ENCODE measurements at regions not wholly inside any gene's neighbourhood (a gene's known extent, or its start where the extent isn't known, plus 50 kb on each side); places are given as distances from the start of the nearest gene placed in this dataset.

GRCh38 chr3:72295276-72295961 lies 510.5 kb upstream of the PROK2 start:
- no peaks in the 10 kb centered on the region for H3K9me3 ChIP-seq (replicated peaks)
- TF ChIP-seq, protein P1, sequence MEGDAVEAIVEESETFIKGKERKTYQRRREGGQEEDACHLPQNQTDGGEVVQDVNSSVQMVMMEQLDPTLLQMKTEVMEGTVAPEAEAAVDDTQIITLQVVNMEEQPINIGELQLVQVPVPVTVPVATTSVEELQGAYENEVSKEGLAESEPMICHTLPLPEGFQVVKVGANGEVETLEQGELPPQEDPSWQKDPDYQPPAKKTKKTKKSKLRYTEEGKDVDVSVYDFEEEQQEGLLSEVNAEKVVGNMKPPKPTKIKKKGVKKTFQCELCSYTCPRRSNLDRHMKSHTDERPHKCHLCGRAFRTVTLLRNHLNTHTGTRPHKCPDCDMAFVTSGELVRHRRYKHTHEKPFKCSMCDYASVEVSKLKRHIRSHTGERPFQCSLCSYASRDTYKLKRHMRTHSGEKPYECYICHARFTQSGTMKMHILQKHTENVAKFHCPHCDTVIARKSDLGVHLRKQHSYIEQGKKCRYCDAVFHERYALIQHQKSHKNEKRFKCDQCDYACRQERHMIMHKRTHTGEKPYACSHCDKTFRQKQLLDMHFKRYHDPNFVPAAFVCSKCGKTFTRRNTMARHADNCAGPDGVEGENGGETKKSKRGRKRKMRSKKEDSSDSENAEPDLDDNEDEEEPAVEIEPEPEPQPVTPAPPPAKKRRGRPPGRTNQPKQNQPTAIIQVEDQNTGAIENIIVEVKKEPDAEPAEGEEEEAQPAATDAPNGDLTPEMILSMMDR (IDR thresholded peaks at IDR 0.05; ENCODE audit: borderline replicate concordance), result no peak
- peaks cover 20% of the 10 kb centered on the region for H3K4me1 ChIP-seq
- DNase-seq, result no peak
- H3K27me3 ChIP-seq (ENCODE audit: low read depth), result peaks cover 11% of the 10 kb centered on the region
- no peak overlapping the region for H3K4me3 ChIP-seq
- H3K36me3 ChIP-seq, result no peaks in the 10 kb centered on the region
- H3K27ac ChIP-seq (replicated peaks), result no peak overlapping the region
- intact Hi-C loops (cut with micrococcal nuclease), result no loop called here

- no peak for DNase-seq
- no peak overlapping the region for H3K4me3 ChIP-seq
- peaks cover 16% of the 10 kb centered on the region for H3K27me3 ChIP-seq (ENCODE audit: low read depth)
- TF ChIP-seq, protein P1 (IDR thresholded peaks at IDR 0.05; ENCODE audit: borderline replicate concordance), result no peak
- no peak overlapping the region for H3K27ac ChIP-seq (replicated peaks)
- H3K4me1 ChIP-seq, result peaks cover 15% of the 10 kb centered on the region
- H3K9me3 ChIP-seq (replicated peaks), result no peaks in the 10 kb centered on the region
- intact Hi-C loops (cut with micrococcal nuclease), result no loop called here
- no peaks in the 10 kb centered on the region for H3K36me3 ChIP-seq
These were observed 506.1 kb upstream of the PROK2 start for GRCh38 chr3:72290859-72291638.

GRCh38 chr3:72289692-72290071 lies 504.7 kb upstream of the PROK2 start:
- TF ChIP-seq, protein P1 (IDR thresholded peaks at IDR 0.05; ENCODE audit: borderline replicate concordance), result no peak
- peaks cover 16% of the 10 kb centered on the region for H3K27me3 ChIP-seq (ENCODE audit: low read depth)
- peaks cover 15% of the 10 kb centered on the region for H3K4me1 ChIP-seq
- intact Hi-C loops (cut with micrococcal nuclease), result no loop called here
- peak overlapping the region; percentile 53 for H3K4me3 ChIP-seq
- no peaks in the 10 kb centered on the region for H3K9me3 ChIP-seq (replicated peaks)
- H3K36me3 ChIP-seq, result no peaks in the 10 kb centered on the region
- no peak overlapping the region for H3K27ac ChIP-seq (replicated peaks)
- no peak for DNase-seq

DNA sequence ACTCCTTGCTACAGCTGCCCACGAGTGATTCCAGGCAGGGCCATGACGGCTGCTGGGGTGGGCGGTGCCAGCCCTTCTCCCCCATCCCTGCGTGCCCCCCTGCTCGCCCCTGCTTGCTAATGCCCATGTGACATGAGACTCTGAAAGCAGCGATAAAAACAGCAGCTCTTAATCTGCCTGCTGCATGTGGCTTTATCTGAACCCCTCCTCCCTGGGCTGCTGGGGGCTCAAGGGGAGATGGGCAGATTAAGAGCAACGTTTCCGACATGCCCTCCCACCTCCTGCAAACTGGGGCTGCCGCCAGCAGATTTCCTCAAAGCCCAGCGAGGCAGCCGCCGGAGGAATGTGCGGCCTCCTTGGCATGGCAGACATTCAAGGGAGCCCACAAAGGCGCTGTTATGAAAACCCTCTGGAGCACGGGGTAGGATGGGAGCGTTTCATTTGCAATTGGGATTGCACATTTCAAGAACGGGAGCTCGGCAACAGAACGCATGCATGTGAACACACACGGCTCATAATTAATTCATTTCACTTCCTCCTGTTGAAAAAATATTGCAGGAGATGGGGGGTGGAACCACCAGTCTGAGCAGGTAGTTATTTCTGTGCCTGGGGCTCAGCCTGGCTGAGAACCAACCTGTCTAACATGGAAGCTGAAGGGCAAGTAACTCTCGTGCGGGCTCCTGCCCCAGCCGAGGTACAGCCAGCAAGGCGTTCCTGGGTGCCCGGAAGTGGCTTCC lies 504.2 kb upstream of the PROK2 start:
- no peak overlapping the region for H3K27ac ChIP-seq (replicated peaks)
- no peaks in the 10 kb centered on the region for H3K9me3 ChIP-seq (replicated peaks)
- H3K4me3 ChIP-seq, result peak overlapping the region; percentile 53
- TF ChIP-seq, protein P1 (IDR thresholded peaks at IDR 0.05; ENCODE audit: borderline replicate concordance), result no peak
- peaks cover 16% of the 10 kb centered on the region for H3K27me3 ChIP-seq (ENCODE audit: low read depth)
- DNase-seq, result no peak
- peaks cover 15% of the 10 kb centered on the region for H3K4me1 ChIP-seq
- no peaks in the 10 kb centered on the region for H3K36me3 ChIP-seq
- intact Hi-C loops (cut with micrococcal nuclease), result no loop called here

- TF ChIP-seq, protein P1 (IDR thresholded peaks at IDR 0.05; ENCODE audit: borderline replicate concordance), result no peak
- intact Hi-C loops (cut with micrococcal nuclease), result no loop called here
- H3K27ac ChIP-seq (replicated peaks), result no peak overlapping the region
- H3K9me3 ChIP-seq (replicated peaks), result peaks cover 4% of the 10 kb centered on the region
- H3K36me3 ChIP-seq, result no peaks in the 10 kb centered on the region
- no peak overlapping the region for H3K4me3 ChIP-seq
- peaks cover 15% of the 10 kb centered on the region for H3K4me1 ChIP-seq
- DNase-seq, result no peak
- H3K27me3 ChIP-seq (ENCODE audit: low read depth), result peaks cover 16% of the 10 kb centered on the region
These were observed 503.0 kb upstream of the PROK2 start for GRCh38 chr3:72287956-72288355.
